HG02678 (cell line): ENCODE measurements at regions not wholly inside any gene's neighbourhood (a gene's known extent, or its start where the extent isn't known, plus 50 kb on each side); places are given as distances from the start of the nearest gene placed in this dataset.
"Not testable (repeated sequence)": the region's sequence is repeated elsewhere in the genome, so short reads cannot be mapped to it uniquely, and the experiment has no call there.

Source experiments
- ATAC-seq: cut with Tn5 transposase; IDR thresholded peaks from one replicate; pipeline ENCODE4 v1.9.1; 2021; ENCODE audit warnings: mild to moderate bottlenecking, moderate library complexity; ENCODE audit not compliant: unreplicated experiment

DNA sequence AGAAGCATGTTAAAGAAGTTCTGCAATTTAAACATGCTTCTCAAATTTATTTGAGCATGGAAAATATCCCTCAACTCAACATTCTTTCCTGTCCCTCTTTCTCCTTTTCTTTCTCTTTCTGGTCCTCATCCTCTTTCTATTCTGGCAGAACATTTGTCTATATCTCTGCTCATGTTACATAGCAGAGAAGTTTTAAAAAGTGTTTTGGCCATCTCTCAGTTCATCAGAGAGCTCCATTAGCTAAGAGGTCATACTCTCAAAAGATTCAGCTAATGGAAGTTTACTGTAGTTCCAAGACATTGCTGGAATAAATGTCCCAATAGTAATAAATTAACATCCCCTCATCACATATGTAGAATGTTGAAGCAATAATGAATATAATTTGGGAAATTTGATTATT, 53.5 kb downstream of the XCL2 start:
- no peak for ATAC-seq

DNA sequence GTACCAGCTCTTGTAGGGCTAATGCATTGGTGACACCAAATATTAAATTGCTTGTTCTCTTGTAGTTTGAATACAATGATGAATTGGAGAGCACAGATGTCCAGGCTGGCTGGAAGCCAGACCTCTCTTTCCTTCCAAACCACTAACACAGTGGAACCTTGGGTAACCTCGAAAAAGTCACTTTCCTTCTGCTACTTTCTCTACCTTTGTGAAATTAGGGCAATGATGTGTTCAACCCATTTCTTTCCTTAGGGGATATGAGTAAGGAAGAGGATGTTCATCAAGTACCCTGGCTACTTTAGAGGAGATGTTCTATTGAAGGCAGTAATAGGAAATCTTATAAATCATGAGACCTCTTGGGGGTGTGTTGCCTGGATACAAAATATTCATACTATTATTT, 55.7 kb downstream of the XCL2 start:
- ATAC-seq = no peak

DNA sequence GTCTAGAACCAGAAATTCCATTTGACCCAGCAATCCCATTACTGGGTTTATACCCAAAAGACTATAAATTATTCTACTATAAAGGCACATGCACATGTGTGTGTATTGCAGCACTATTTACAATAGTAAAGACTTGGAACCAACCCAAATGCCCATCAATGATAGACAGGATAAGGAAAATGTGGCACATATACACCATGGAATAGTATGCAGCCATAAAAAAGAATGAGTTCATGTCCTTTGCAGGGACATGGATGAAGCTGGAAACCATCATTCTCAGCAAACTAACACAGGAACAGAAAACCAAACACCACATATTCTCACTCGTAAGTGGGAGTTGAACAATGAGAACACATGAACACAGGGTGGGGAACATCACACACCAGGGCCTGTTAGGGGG, 57.0 kb downstream of the XCL2 start:
- ATAC-seq = not testable (repeated sequence)

DNA sequence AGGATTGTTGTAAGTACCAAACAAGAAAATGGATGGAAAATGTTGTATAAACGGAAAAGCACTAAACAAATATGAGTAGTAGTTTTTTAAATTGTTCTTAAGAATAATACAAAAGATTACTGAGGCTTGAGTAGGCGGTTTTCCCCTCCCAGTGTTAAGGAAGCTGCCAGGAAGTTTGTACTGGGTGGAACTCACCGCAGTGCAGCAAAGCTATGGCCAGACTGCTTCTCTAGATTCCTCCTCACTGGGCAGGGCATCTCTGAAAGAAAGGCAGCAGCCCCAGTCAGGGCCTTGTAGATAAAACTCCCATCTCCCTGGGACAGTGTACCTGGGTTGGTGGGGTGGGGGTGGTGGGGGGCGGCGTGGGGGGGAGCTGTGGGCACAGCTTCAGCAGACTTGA, 58.7 kb downstream of the XCL2 start:
- no peak for ATAC-seq

DNA sequence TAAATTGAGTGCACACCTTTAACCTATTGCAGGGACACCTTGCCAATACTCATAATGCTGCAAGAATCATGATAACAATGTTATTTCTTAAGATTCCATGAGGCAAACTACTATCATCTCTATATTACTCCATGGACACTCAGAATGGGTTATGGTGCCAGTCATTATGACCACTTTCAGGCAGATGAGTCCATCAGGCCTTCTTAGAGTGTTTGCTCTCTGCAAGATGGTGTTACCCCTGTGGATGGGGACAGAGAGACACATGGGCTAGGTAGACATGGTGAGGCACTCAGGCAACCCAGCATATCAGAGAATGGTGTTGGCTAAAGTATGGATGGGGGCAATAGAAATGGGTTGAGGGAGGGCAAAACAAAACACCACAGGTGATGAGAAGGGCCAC, 59.7 kb downstream of the XCL2 start:
- no peak for ATAC-seq

DNA sequence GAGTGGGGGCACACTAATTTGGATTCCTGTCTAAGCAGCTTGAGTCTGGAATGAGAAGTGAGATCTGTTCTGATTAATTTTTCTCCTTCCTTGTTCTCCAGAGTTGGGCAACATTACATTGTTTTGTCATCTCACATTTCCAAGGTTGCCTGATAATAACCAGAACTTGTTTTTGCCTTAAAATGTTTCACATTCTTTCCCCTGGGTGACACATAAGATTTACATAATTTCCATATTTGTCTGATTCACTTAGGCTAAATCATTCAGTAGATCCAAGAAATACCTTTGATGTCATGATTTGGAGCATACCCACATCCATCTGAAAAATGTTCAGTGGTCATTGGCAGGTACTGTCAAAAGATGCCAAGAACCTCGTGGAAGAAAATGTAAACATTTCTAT, 60.3 kb downstream of the XCL2 start:
- ATAC-seq = no peak

DNA sequence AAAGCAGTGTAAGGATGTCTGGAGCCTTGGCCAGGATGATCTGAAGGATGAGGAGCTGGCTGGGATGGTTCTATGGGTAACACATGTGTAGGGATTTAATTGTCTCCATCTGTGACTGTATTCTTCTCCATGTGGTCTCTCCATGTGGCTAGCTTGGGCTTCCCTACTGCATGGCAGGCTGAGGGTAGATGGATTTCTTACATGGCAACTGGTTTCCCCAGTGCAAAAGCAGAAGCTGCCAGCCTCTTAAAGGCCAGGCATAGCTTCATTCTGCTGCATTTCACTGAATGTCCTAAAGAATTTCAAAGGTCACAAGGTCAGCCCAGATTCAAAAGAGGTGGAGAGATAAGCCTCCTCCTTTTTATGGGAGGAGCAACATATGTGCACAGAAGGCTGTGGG, 61.7 kb downstream of the XCL2 start:
- ATAC-seq = no peak

DNA sequence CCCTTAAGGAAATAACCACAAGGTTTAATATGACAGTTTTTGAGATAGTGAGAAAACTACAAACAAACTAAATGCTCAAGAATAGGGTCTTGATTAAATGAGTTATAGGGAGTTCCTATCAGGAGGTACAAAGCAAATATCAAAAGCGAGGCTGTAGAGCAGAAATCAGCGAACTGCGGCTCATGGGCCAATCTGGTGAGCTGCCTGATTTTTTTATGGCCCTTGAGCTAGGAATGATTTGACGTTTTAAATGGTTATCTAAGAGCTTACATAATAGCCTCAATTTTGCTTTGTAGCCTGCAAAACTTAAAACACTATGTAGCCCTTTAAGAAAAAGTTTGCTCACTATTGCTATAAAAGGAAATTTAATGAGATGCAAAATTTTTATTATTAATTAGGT, 62.2 kb downstream of the XCL2 start:
- no peak for ATAC-seq

DNA sequence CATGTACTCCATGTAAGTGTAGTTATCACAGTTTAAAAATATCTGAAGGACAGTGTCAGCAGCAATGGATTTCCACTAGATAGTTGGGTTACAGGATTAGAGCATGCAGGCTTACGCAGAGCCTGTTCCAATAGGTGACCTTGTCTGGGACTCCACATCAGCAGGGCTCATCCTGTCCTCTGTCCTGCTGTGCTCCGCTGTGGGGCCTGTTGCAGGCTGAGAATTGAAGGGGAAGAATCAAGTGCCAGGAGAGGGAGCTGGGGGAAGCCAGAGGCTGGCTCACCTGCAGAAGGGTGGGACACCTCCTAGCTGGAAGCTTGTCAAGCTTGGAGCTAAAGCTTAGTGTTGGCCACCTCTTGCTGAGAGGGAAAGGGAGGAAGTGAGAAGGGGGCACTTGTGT, 62.8 kb downstream of the XCL2 start:
- ATAC-seq = no peak

DNA sequence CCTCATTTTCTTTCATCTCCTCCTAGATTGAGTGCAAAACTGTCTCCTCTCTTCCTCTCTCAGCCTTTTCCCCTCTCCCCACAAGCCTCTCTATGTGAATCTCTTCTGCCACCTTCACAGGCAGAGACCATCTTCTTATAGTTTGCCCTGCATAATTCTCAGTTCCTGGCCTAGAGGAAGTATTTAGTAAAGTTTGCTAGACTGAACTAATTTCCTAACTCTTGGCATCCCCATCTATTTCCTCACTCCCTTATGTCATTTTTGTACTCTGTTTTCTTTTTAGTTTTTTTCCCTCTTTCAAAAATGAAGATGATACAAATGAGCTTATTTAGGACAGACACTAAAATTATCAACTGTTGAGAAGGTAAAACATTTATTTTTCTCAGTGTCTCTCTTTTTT, 66.0 kb downstream of the XCL2 start:
- no peak for ATAC-seq

DNA sequence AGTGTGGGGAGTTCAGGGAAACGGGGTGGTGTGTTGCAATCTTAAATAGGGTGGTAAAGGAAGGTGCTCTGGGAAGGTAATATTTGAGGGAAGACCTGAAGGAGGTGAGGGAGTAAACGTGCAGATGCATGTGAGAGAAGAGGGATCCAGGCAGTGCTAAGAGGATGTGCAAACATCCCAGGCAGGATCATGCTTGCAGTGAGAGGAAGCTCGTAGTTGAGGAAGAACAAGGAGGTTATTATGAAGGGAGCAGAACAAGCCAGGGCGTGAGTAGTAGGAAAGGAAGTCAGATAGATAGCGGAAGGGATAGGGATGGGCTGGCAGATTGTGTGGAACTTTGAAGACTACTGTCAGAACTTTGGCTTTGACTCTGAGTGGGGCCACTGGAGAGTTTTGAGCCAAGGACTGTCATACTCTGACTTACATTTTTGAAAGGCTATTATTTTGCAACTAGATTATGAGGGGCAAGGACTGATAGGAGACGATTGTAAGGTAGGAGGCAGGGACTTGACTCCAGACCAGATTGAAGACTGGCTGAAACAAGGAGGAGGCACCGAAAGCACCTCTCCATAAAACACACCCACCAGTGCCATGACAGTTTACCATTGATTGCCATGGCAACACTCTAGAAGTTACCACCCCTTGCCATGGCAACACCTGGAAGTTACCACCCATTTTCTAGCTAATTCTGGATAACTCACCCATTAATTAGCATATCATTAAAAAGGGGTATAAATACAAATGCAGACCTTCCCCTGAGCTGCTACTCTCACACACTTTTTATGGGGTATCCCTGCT, 67.0 kb downstream of the XCL2 start:
- no peak for ATAC-seq

DNA sequence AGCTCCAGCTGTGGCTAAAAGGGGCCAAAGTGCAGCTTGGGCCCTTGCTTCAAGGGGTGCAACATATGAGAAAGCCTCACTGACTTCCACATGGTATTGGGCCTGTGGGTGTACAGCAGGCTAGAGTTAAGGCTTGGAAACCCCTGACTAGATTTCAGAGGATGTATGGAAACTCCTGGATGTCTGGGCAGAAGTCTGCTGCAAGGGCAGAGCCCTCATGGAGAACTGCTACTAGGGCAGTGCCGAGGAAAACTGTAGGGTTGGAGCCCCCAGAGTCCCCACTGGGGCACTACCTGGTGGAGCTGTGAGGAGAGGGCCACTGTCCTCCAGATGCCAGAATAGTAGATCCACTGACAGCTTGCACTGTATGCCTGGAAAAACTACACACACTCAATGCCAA, 69.5 kb downstream of the XCL2 start:
- ATAC-seq = no peak

DNA sequence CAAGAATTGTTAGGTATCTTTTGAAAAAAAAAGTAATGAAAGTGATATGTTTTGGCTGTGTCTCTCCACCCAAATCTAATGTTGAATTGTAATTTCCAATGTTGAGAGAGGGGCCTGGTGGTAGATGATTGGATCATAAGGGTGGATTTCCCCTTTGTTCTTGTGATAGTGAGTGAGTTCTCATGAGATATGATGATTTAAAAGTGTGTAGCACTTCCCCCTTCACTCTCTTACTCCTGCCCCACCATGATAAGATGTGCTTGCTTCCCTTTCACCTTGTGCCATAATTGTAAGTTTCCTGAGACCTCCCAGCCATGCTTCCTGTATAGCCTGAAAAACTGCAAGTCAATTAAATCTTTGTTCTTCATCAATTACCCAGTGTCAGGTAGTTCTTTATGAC, 70.7 kb downstream of the XCL2 start:
- no peak for ATAC-seq

DNA sequence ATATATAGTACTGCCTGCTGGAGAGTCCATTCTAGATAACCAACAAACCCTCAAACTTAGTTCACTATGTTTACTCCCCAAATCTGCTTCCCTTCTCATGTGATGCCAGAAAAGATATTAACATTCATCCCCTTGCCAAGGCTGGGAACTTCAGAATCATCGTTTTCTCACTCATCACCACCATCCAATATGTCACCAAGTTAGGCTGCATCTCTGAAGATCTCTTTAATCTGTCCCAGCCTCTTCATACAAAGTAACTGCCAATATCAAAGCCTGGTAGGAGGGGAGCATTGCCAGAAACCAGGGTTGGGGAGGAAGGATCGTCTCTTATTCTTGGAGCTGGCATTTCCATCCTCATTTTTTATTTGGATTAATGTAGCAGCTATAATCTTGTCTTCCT, 71.6 kb downstream of the XCL2 start:
- no peak for ATAC-seq

DNA sequence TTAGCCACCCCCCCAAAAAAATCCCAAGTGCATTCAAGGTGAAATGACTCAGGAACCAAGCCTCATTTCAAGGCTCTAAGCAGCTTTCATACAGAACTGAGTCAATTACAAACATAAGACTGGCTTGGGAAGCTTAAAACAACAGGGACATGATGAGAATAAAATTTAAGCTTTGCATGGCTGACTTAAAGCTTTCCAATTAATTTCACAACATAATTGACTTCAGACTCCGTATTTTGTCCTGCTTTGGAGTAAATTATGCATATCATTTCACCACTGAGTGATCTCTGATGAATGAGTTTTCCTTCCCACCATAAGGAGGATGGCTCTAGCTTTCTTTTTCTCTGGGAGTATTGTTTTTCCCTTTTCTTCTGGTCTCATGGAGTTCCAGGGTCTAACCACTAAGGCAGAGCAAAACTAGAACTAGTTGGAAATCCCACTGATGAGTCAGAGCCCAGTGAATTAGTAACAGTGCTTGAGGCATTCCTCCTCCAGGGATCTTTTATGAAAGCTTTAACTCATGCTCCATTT, 72.8 kb downstream of the XCL2 start:
- no peak for ATAC-seq

DNA sequence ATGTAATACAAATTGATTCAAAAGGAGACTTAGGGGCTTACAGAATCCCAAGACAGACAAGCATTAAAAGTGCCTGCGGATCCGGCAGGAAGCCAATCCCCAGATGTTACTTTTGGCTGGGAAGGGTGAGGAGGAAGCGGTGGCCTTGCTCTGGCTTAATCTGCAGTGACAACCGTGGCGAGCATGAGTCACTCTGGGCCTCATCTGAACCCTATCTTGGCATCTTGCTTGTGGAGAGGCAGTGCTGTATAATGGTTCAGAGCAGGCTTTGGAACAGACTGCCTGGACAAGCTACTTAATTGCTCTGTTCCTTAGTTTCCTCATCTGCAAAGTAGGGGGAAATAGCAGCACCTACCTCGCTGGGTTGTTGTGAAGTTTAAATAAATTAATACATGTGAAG, 74.1 kb downstream of the XCL2 start:
- ATAC-seq = no peak

DNA sequence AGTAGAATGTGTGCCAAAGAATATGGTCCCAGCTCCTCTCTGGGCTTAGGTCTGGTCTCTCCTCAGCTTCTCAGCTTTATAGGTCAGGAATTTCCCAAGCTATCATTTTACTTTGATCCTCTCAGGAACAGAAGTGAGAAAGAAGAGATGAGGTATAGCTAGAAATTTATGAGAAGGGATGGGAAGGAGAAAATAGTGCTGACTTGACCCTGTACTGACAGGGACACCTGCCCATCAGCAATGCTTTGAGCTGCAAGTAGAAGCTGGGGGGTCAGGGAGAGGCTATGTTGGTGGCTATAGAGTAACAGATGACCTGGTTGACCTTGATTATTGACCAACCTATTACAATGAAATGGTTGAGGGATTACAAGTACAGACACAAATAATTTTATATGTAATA, 75.0 kb downstream of the XCL2 start:
- no peak for ATAC-seq

DNA sequence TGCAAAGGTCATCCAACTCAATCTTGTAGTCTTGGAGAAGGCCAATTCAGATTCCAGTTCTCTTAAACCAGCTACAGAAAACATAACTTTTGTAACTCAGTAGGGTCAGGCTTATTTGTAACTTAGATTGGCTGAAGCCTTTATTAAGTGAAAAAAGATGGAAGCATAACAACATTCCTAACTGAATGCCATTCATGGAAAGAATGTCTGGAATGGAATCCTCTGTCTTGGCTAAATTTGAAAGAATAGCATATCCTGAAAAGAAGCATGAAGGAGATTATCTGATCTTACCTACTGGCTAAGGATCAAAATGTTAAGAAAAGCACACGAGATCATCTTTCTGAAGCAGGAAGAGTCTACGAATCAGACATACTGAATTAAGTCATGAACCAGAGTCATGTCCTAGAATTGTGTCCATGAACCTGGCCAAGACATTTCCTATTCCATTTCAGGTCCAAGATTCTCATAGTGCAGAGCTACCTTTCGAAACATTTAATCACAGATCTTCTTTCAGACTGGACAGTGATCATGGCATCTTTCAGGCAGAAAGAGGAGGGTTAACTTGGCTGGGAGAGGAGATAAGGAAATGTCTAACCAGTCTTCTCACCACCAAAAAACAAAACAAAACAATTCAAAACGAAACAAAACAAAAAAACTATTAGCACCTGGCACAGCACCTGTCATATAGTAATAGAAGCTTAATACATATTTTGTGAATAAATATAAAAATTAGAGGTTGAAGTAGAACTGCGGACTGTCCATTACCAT, 75.6 kb downstream of the XCL2 start:
- ATAC-seq = no peak

DNA sequence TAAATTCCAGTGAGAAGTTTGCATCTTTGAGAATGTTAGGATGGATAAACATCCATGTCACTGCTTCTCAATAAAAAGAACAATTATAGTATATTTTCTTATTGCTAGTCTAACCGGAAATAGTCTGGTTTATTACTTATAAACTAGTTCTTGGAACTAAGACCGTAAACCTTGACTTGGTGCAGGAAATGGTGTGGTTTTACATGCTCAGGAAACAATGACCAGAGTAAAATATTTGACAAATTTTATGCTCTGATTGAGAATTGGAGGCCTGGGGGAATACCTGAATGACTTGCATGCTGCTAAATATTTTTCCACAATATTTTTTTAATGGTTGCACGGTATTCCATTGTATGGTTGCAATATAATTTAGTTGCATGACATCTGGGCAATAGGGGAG, 76.3 kb downstream of the XCL2 start:
- no peak for ATAC-seq

DNA sequence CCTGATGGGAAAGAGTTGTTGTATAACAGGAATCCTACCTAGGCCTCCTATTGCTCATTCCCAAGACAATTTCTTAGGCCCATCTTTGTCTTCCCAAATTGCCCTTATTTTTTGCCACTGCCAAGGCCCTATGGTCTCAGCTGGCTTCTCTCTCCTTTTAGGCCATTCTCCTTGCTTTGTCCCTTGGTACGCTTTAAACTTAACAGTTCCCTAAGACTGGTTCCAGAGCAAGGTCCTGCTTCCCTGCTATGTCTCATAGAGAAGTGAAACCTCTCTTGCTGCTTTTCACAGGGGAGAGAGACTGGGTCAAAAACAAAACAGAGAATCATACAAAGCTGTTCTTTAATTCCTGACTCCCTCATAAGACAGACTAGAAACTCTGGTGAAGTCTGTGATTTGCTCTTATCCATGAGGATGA, 77.1 kb downstream of the XCL2 start:
- ATAC-seq = peak; percentile 68

DNA sequence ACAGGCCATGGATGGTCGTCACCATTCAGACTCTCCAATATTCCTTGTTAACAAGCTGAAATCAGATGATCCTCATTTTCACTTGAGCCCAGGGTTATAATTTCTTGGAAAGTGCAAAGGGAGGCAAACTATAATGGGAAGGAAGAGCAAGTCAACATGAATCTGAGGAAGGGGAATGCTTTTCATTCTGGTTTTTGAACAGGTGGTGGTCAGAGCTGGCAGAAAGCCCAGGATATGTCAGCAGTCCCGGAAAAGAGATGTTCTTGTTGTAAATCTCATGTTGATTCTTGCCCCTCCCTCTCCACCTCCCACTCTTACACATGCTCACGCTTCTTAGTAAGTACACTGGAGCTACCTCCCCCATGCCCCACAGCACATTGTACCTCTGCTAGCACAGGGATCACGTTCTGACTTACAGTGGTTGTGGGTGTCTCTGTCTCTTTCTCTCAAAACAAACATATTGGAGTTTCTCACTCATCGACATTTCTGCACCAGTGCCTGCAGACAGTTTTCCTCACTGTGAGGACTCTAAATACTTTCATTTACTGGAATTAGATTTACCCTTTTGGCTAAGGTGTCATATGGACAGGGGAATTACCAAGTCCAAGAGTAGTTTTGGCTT, 77.6 kb downstream of the XCL2 start:
- ATAC-seq = peak; percentile 56

DNA sequence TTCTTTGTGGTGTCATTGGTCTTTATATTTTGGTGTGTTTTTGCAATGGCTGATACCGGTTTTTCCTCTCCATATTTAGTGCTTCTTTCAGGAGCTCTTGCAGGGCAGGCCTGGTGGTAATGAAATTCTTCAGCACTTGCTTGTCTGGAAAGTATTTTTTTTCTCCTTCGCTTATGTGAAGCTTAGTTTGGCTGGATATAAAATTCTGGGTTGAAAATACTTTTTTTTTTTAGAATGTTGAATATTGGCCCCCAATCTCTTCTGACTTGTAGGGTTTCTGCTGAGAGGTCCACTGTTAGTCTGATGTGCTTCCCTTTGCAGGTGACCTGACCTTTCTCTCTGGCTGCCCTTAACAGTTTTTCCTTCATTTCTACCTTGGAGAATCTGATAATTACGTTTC, 82.7 kb downstream of the XCL2 start:
- not testable (repeated sequence) for ATAC-seq
